HG03103 (cell line): ENCODE measurements at regions not wholly inside any gene's neighbourhood (a gene's known extent, or its start where the extent isn't known, plus 50 kb on each side); places are given as distances from the start of the nearest gene placed in this dataset.
"Not testable (repeated sequence)": the region's sequence is repeated elsewhere in the genome, so short reads cannot be mapped to it uniquely, and the experiment has no call there.

Source experiments
- ATAC-seq: cut with Tn5 transposase; IDR thresholded peaks from one replicate; pipeline ENCODE4 v1.9.1; 2021; ENCODE audit warnings: low read depth; ENCODE audit not compliant: unreplicated experiment

DNA sequence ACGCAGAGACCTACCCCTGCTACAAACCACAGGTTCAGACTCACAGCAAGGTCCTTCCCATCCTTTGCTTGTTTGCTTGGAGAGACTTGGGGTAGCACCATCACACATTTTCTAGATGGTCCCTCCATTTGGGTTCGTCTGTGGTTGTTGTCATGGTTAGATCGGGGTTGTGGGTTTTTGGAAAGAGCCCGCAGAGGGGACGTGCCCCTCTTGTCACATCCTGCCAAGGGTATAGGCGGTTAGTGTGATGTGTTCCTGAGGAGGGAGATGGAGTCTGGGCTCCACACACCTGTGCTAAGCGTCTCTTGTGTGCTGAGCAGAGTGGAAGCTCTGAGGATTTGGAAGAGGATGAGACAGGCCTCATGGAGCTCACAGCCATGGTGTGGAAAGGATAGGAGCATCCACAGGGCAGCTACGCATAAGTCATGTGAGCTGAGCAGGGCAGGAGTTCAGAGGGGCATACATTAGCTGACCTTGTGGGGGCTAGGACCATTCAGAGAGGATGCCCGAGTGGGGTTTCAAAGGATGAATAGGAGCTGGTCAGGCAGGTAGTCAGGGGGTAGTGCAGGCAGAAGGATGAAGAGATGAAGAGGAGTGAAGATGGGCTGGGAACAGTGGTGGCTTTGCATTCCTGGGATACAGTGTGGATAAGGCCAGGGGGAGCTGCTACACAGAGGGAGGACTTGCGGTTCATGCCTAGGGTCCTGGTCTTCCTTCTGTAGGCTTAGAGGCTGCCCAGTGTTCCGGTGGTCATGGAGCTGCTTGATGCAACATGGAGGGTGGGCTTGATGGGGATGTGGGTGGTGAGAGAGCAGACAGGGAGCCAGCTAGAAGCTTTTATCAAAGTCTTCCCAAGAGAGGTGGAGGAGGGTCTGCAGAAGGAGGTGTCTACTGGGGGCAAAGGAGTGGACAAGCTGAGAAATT is 62.9 kb downstream of the ACKR3 start:
- no peak for ATAC-seq

DNA sequence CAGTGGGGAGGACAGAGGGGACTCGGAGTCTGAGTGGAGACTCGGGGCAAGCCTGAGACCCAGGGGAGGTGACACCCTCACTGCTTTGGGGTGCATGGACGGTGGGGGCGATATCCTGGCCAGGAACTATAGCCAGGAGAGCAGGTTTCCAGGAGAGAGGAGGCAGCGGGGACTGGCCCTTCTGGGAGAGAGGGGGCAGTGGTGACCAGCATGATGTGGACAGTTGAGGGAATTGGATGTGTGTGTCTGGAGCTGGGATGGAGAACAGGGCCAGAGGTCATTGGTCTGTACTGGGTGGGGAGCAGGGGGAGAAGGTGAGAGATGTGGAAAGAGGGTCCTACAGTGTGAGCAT is 63.6 kb downstream of the ACKR3 start:
- ATAC-seq, result no peak

- no peak for ATAC-seq
Measured at GRCh38 chr2:236633775-236634560, 64.3 kb downstream of the ACKR3 start.

DNA sequence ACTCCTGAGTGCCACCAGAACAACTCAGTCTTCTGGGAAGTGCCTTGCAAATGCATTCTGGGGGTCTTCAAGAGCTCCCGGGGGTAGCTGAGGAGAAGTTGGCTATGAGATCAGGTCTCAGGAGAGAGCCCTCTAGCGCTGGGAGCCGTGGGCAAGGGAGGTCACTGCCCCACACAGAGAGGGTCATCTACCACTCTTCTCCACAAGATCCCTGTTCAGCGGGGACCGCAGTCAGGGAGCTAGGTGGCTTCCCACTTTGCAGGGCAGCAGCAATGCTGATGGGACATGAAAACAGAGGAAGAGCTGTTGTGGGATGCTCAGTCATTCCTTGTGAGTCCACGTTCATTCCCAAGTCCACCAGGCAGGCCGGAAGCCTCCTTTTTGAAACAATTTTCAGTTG is 66.6 kb downstream of the ACKR3 start:
- no peak for ATAC-seq

GRCh38 chr2:236636714-236637470 is 67.3 kb downstream of the ACKR3 start:
- no peak for ATAC-seq

GRCh38 chr2:236637686-236638569 is 68.3 kb downstream of the ACKR3 start:
- no peak for ATAC-seq

GRCh38 chr2:236638707-236639106 is 69.1 kb downstream of the ACKR3 start:
- ATAC-seq, result no peak

DNA sequence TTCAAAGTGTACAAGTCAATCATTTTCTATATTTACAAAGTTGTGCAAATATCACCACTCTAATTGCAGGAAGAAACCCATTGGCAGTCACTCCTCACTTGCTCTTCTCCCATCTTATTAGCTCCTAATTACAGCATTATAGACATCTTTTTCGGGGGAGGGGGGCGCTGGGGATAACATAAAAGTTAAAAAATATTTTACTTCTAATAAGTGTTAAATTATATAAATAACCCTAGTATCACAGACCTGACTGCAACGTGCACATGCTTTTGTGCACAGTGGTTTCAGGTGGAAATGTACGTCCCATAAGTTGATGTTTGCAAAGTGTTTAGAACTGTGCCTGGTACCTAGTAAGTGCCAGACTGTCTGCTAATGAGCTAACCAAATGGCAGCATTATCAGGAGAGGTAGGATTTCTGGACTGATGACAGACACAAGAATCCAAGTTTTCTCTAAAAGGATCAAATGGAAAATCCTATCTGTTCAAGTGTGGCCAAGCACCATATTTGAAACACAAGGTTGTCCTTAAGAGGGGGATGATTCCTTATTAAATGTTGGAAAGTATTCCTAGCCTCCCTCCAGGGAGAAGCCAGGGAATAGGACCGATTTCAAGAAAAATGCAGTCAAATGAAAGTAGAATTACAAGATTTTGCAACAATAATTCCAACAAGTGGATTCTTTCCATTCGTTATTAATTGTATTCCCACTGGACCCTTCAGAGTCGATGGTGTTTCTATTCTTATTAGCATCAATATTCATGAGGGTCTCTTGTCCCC is 70.0 kb downstream of the ACKR3 start:
- ATAC-seq, result no peak

GRCh38 chr2:236641051-236641726 is 71.6 kb downstream of the ACKR3 start:
- ATAC-seq, result no peak

GRCh38 chr2:236642125-236642524 is 72.5 kb downstream of the ACKR3 start:
- no peak for ATAC-seq

DNA sequence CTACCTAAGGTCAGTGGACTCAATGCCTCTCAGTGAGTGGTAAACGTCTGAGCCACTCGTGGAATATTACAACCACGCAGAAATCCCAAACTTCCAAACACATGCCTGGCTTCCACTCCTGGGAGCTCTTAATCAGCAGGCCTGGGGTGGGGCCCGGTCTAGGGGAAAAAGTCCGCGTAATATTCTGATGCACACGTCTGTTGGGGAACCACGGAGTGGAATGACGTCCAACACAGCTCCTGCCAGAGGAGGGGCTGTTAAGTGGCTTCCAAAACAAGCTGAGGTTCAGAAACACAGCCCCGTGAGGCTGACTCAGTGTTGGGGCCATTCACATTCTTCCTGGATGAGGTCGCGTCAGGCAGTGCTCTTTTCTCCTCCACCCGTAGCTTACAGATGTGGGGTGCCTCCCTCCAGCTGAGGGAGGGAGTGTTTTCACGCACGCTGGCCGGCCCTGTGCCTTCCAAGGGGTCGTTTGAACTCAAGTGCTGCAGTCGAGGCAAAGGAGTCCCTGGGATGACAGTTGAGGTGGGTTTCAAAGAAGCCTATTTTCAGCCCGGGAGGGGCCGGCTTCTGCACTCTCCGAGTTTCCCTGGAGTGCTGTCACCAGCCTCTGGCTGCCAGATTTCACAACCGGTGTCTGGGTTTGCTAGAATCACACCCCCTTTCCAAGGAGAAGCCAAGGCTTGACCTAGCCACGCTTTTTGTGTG is 73.1 kb downstream of the ACKR3 start:
- ATAC-seq, result no peak

GRCh38 chr2:236643480-236643879 is 73.9 kb downstream of the ACKR3 start:
- no peak for ATAC-seq

GRCh38 chr2:236644067-236644466 is 74.4 kb downstream of the ACKR3 start:
- no peak for ATAC-seq

DNA sequence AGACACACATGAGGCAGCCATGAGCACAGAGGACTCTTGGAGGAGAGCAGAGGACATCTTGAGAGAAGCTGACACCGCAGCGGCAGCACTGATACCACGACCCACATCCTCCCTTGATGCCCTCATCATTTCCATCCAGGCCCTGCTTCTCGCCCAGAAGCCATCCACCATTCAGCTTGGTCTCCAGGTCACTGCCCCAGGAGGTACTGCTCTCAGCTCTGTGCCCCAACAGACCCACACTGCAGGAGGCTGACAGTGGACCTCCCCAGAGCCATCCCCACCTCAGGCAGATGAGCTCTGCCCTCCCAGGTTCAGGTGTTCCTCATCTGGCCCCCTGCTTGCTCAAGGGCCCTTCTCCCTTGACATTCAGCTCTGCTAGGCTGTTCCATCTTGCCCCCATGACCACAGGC is 74.9 kb downstream of the ACKR3 start:
- ATAC-seq, result no peak

DNA sequence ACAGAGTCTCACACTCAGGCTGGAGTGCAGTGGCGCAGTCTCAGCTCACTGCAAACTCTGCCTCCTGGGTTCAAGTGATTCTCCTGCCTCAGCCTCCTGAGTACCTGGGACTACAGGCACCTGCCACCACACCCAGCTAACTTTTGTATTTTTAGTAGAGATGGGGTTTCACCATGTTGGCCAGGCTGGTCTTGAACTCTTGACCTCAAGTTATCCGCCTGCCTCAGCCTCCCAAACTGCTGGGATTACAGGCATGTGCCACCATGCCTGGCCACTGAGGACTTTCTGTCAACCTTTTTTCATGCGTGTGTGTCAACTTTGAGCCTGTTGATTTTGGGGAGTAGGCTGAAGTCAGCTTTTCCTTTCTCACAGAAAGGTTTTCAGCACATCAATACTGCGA is 75.5 kb downstream of the ACKR3 start:
- ATAC-seq, result not testable (repeated sequence)

GRCh38 chr2:236646441-236646840 is 76.8 kb downstream of the ACKR3 start:
- ATAC-seq, result no peak

DNA sequence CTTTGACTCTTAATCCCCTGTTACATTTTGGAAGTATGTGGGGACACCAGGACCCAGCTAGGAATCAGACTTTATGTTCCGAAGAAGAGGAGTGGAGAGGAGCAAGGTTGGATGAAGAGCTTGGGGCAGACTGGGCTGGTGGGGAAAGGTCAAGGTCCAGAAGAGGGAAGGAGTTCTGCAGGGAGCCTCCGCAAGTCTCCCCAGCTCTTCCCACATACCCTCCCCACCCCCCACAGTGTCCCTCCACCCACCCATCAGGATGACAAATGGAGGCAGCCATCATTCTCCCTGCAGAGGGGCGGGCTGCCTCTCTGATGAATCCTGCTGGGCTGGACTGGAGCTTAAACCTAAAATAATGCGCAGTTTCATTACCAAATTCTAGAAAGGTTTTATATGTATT is 77.2 kb downstream of the ACKR3 start:
- ATAC-seq, result no peak

GRCh38 chr2:236647621-236648020 is 78.0 kb downstream of the ACKR3 start:
- no peak for ATAC-seq
